HepG2 (cell line): ENCODE measurements at regions not wholly inside any gene's neighbourhood (a gene's known extent, or its start where the extent isn't known, plus 50 kb on each side); places are given as distances from the start of the nearest gene placed in this dataset.

Source experiments
- ATAC-seq: fragments of 200-7000 bp; cut with Tn5 transposase; 3 replicates; pipeline ENCODE4 v1.9.1; 2020; ENCODE audit warnings: mild to moderate bottlenecking, moderate library complexity
- BruUV-seq: library from RNA; stranded (reverse); fragments of 400-500 nt; replicated peaks from 2 replicates; lab custom pipeline; 2021; lab: Mats Ljungman, UMichigan
- CTCF ChIA-PET: fragments of 300-600 bp; formaldehyde crosslinking; extraction: SDS; loops from one replicate; lab custom pipeline; 2021; ENCODE audit warnings: low total read pairs, inconsistent platforms, low intra/inter-chr PET ratio; lab: Yijun Ruan, JAX
- POLR2A ChIA-PET: fragments of 350-600 bp; sonication (Branson Sonifier 250); formaldehyde crosslinking; loops from one replicate; lab custom pipeline; 2020; ENCODE audit warnings: antibody characterized with exemption, inconsistent platforms; lab: Yijun Ruan, JAX
- DNase-seq: peaks from one replicate; pipeline ENCODE4 v3.0.0-alpha.2; 2015; ENCODE audit warnings: low spot score
- FAIRE-seq: peaks from 3 replicates; lab custom pipeline; 2011; peaks lifted over from hg19 to GRCh38; lab: Jason Lieb, UNC
- H2AFZ ChIP-seq: one replicate; pipeline ENCODE4 v1.6.1; 2011; ENCODE audit warnings: low read length, inconsistent platforms
- H3K27ac ChIP-seq: fragments of 300-600 bp; 3 replicates; pipeline ENCODE4 v1.8.0; 2011; ENCODE audit warnings: mixed run types, mild to moderate bottlenecking, mixed read lengths, low read length, inconsistent platforms; ENCODE audit not compliant: insufficient read depth; ENCODE audit errors: extremely low read length
- H3K27me3 ChIP-seq, 2 experiments: fragments of 200-600 bp in 1 of 2; 2 replicates in 1 of 2; 3 replicates in 1 of 2; pipeline versions ENCODE4 v1.6.0 to v1.8.0; 2011; ENCODE audit warnings: low read length in 2 of 2, mild to moderate bottlenecking in 2 of 2, moderate library complexity in 2 of 2, inconsistent platforms in 1 of 2; ENCODE audit not compliant: insufficient read depth in 2 of 2, control insufficient read depth in 1 of 2
- H3K36me3 ChIP-seq, 2 experiments: fragments of 200-600 bp in 1 of 2; replicated peaks in 1 of 2; 2 replicates in 1 of 2; 3 replicates in 1 of 2; pipeline versions ENCODE4 v1.5.1 to v1.8.0; 2011; ENCODE audit warnings: low read length in 2 of 2, inconsistent platforms in 1 of 2; ENCODE audit not compliant: insufficient read depth in 2 of 2, control insufficient read depth in 1 of 2
- H3K4me1 ChIP-seq: 2 replicates; pipeline ENCODE4 v1.5.1; 2012; ENCODE audit warnings: low read length, inconsistent platforms; ENCODE audit not compliant: insufficient read depth
- H3K4me2 ChIP-seq: 2 replicates; pipeline ENCODE4 v1.6.0; 2011; ENCODE audit warnings: low read depth, low read length, inconsistent platforms
- H3K4me3 ChIP-seq, 3 experiments: fragments of 200-600 bp in 1 of 3; sonication (generic), shearing (Covaris generic) in 1 of 3; replicated peaks in 1 of 3; 2 replicates each; pipeline ENCODE4 v1.5.1; 2011 to 2016; ENCODE audit warnings: low read length in 3 of 3, inconsistent platforms in 2 of 3, low read depth in 2 of 3, mild to moderate bottlenecking in 2 of 3, control low read depth in 1 of 3, mixed read lengths in 1 of 3; ENCODE audit not compliant: insufficient read depth in 1 of 3
- H3K79me2 ChIP-seq: one replicate; pipeline ENCODE4 v1.6.1; 2011; ENCODE audit warnings: low read length, inconsistent platforms; ENCODE audit not compliant: insufficient read depth
- H3K9ac ChIP-seq: 2 replicates; pipeline ENCODE4 v1.6.0; 2011; ENCODE audit warnings: mild to moderate bottlenecking, low read depth, low read length, inconsistent platforms; ENCODE audit not compliant: insufficient read depth
- H3K9me3 ChIP-seq: 2 replicates; pipeline ENCODE4 v1.5.1; 2012; ENCODE audit warnings: mild to moderate bottlenecking, low read length
- H4K20me1 ChIP-seq: 2 replicates; pipeline ENCODE4 v1.6.0; 2011; ENCODE audit warnings: inconsistent platforms, mild to moderate bottlenecking, low read length, moderate library complexity; ENCODE audit not compliant: insufficient read depth
- AGO2 ChIP-seq: fragments of 200-400 bp; formaldehyde crosslinking; optimal IDR thresholded peaks from 2 replicates; pipeline ENCODE3; 2017; ENCODE audit warnings: mild to moderate bottlenecking, low read depth, low read length, moderate library complexity
- ELF3 ChIP-seq: IDR thresholded peaks from 2 replicates; pipeline ENCODE4 v1.6.1; 2016; ENCODE audit warnings: missing genetic modification reagents, missing compliant biosample characterization
- ELF4 ChIP-seq: sonication (generic); formaldehyde crosslinking; IDR thresholded peaks from 2 replicates; pipeline ENCODE4 v1.5.0; 2020; ENCODE audit warnings: missing genetic modification reagents, mild to moderate bottlenecking, moderate library complexity, borderline replicate concordance
- FOXA3 ChIP-seq: IDR thresholded peaks from 2 replicates; pipeline ENCODE4 v1.6.1; 2016; ENCODE audit warnings: missing genetic modification reagents, missing compliant biosample characterization
- MAZ ChIP-seq, 2 experiments: sonication (generic) in 1 of 2; formaldehyde crosslinking in 1 of 2; IDR thresholded peaks; 2 replicates each; pipeline versions ENCODE4 v1.5.0 to v1.6.1; 2012 to 2020; ENCODE audit warnings: low read depth in 2 of 2, mild to moderate bottlenecking in 2 of 2, borderline replicate concordance in 1 of 2, improper control_type of control experiment in 1 of 2, low read length in 1 of 2, missing genetic modification reagents in 1 of 2, moderate library complexity in 1 of 2
- RERE ChIP-seq: IDR thresholded peaks from 2 replicates; pipeline ENCODE4 v1.6.1; 2016; ENCODE audit warnings: low read depth, missing genetic modification reagents, missing compliant biosample characterization
- ZNF235 ChIP-seq: sonication (generic); formaldehyde crosslinking; IDR thresholded peaks from 2 replicates; pipeline ENCODE4 v1.8.1; 2023; ENCODE audit warnings: mild to moderate bottlenecking, missing genetic modification reagents, borderline replicate concordance
- ZNF326 ChIP-seq: sonication (generic); formaldehyde crosslinking; IDR thresholded peaks from 2 replicates; pipeline ENCODE4 v1.4.0; 2020; ENCODE audit warnings: missing genetic modification reagents, borderline replicate concordance
- ZNF382 ChIP-seq: sonication (generic); formaldehyde crosslinking; IDR thresholded peaks from 2 replicates; pipeline ENCODE4 v1.5.0; 2020; ENCODE audit warnings: missing genetic modification reagents, mild to moderate bottlenecking, borderline replicate concordance
- ZNF556 ChIP-seq: sonication (generic); formaldehyde crosslinking; IDR thresholded peaks from 2 replicates; pipeline ENCODE4 v1.4.0; 2020; ENCODE audit warnings: mild to moderate bottlenecking, missing genetic modification reagents, borderline replicate concordance
- ZNF768 ChIP-seq: sonication (generic); formaldehyde crosslinking; IDR thresholded peaks from 2 replicates; pipeline ENCODE4 v1.4.0; 2020; ENCODE audit warnings: missing genetic modification reagents
- ZNF790 ChIP-seq: sonication (generic); formaldehyde crosslinking; IDR thresholded peaks from 2 replicates; pipeline ENCODE4 v1.8.0; 2022; ENCODE audit warnings: missing genetic modification reagents, mild to moderate bottlenecking, borderline replicate concordance
- ZNF83 ChIP-seq: sonication (generic); formaldehyde crosslinking; IDR thresholded peaks from 2 replicates; pipeline ENCODE4 v1.4.0; 2020; ENCODE audit warnings: missing genetic modification reagents, mild to moderate bottlenecking, borderline replicate concordance
- WGBS: methylation state at CpG from one replicate; pipeline ENCODE4 v1.1.6; 2017; ENCODE audit warnings: low lambda C conversion rate; 5-methylcytosine and 5-hydroxymethylcytosine counted together
- in situ Hi-C: cut with HindIII; loops from 2 replicates; pipeline ENCODE4 v1.10.0; 2017; ENCODE audit warnings: low pct_unique_long_range_greater_than_20kb; ENCODE audit not compliant: extremely low pct_ligation_motif_present
- intact Hi-C: fragments of 100-400 bp; cut with micrococcal nuclease; formaldehyde crosslinking; loops from one replicate; pipeline ENCODE4 v1.10.0; 2022; ENCODE audit not compliant: unreplicated experiment
- TF ChIP-seq, protein P1 (sequence below): sonication (generic); formaldehyde crosslinking; IDR thresholded peaks from 2 replicates; pipeline ENCODE4 v1.9.0; 2021; ENCODE audit warnings: missing genetic modification reagents, borderline replicate concordance

DNA sequence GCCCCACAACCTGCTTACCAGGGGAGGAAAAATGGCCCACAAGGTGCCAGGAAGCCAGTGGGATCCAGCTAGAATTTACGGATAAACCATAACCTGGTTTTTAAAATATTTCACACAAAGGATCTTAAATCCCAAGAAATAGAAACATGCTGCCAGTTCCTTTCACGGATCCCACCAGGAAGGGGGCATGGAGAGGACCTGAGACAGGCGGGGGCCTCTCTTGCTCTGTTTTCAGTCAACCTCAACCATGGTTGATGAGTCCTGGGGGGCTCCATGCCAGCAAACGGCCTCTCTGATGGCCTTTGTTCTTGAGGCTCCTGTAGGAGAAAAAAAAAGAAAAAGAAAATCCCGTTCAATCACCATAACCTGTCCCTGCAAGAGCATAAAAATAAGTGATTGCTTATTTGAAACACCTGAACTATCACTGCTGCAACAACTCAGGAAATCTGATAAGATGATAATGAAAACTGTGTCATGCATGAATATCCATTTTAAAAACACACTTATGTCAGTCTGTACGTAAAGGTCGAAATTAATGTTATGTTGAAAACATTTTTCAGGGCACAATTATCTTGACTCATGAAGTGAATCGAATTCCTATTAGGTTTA lies 125.8 kb upstream of the CST7 start:
- DNase-seq (no peak), ATAC-seq (no peak), FAIRE-seq (no peak)
- H3K4me3 ChIP-seq = no peak overlapping the region
- H3K4me2 ChIP-seq = no peak overlapping the region
- no peaks in the 10 kb centered on the region for H3K79me2 ChIP-seq
- H3K36me3 ChIP-seq = no peaks in the 10 kb centered on the region
- TF ChIP-seq ZNF768 (CRISPR knock-in tag) = no peak
- TF ChIP-seq ZNF326 (CRISPR knock-in tag) = no peak
- no peak for TF ChIP-seq ZNF83 (CRISPR knock-in tag)
- no peak for TF ChIP-seq ELF3 (CRISPR knock-in tag)
- TF ChIP-seq MAZ (IDR thresholded peaks at IDR 0.05; ENCODE audit: borderline replicate concordance, low read depth, low read length) = no peak
- TF ChIP-seq MAZ (CRISPR knock-in tag; IDR thresholded peaks at IDR 0.05; ENCODE audit: low read depth) = no peak
- TF ChIP-seq RERE = no peak
- TF ChIP-seq, protein P1, sequence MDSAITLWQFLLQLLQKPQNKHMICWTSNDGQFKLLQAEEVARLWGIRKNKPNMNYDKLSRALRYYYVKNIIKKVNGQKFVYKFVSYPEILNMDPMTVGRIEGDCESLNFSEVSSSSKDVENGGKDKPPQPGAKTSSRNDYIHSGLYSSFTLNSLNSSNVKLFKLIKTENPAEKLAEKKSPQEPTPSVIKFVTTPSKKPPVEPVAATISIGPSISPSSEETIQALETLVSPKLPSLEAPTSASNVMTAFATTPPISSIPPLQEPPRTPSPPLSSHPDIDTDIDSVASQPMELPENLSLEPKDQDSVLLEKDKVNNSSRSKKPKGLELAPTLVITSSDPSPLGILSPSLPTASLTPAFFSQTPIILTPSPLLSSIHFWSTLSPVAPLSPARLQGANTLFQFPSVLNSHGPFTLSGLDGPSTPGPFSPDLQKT = no peak
- no peak for TF ChIP-seq ZNF556 (CRISPR knock-in tag)
- no peak for TF ChIP-seq FOXA3
- no peak for TF ChIP-seq ZNF382 (CRISPR knock-in tag)
- TF ChIP-seq ZNF790 (CRISPR knock-in tag) = no peak
- no peak for TF ChIP-seq AGO2
- no peak for TF ChIP-seq ZNF235
- no peak for TF ChIP-seq ELF4 (CRISPR knock-in tag)
- peaks cover 1 to 49% of the 10 kb centered on the region in 2 experiments; a peak in 4 of 5 replicates for H3K27me3 ChIP-seq
- POLR2A ChIA-PET = no interaction called here
- CTCF ChIA-PET = no interaction called here
- intact Hi-C loops = no loop called here
- no peak overlapping the region for H2AFZ ChIP-seq
- no peaks in the 10 kb centered on the region for H3K4me1 ChIP-seq
- no peaks in the 10 kb centered on the region for H3K9me3 ChIP-seq
- no peaks in the 10 kb centered on the region for H4K20me1 ChIP-seq
- no peak overlapping the region for H3K9ac ChIP-seq
- in situ Hi-C loops = no loop called here
- no TSS peak for BruUV-seq
- H3K27ac ChIP-seq = no peak overlapping the region
- 5% methylated on average over 8 of the region's 8 CpGs for WGBS
